Hematopoietic multipotent progenitor cell treated with erythropoietin and hydrocortisone succinate and interleukin-3 and kit ligand, for 8 days (in vitro differentiated cells): ENCODE measurements at regions not wholly inside any gene's neighbourhood (a gene's known extent, or its start where the extent isn't known, plus 50 kb on each side); places are given as distances from the start of the nearest gene placed in this dataset.

Source experiments
- DNase-seq: peaks from one replicate; pipeline ENCODE4 v3.0.0-alpha.2; 2015

DNA sequence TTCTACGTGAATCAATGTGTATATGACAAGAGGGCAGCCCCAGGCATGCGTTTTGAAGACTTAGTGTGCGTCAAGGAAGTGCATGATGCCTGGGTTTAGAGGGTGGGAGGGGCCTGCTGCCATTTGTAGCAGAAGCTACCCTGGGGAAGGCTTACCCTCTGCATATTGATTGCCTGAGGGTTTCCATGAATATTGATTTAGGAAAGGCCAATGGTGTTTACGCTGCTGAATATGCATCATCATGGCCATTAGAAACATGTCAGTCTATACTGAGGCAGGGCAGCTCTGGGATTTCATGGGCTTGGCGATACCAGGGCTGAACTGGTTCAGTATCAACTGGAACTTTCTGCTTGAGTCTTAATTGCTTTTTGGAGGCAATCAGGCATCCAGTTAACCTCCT is 259.3 kb downstream of the DCDC2C start:
- DNase-seq: no peak

DNA sequence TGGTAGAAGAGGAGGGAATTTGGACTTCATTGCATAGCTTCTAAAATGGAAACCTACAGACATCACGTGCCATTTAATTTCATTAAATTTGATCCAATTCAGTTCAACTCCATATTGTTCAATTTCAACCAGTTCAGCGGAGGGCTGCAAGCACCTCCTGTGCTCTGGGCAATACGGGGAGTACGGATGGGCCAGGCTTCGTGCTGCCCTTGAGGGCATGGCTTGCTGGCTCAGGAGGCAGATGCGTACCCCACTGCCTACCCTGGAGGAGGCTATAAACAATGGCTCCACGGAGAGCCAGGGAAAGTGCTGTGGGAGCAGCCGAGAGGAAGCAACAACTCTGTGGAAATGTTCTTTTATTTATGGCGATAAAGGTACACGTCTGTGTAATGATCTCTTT is 261.8 kb downstream of the DCDC2C start:
- no peak for DNase-seq

DNA sequence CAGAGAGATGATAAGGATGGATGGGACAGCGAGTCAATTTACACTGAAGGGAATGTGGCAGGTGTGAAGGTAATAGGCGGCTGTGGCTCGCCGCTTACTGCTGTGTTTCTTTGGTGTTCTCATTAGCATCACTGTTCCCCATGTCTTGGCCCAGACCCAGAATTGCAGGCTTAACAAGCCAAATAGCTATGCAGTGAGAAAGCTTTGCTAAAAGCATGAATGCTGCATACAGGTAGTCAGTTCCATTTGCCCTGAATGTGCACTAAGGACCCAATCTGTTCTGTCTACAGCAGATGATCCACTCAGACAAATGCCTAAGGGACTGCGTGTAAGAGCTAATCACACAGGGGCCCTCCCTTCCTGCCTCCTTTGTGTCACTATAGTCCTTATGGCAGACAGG is 262.6 kb downstream of the DCDC2C start:
- DNase-seq: no peak

DNA sequence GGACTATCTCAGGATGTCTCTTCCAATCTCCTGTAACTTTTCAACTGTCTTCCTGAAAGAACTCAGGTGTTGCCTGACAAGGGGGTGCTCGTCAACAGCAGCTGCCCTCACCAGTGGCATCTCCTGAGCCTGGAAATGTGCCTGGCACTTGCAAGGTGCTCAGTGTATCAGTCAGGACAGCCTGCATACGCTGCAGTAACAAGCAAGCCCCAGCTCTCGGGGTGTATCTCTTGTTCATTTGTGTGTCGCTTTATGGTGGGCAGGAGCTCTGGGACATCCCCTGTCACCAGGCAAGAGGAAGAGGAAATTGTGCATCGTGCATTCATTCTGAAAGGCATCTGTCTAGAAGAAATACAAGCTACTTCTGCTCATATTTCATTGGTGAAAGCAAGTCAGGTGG is 263.1 kb downstream of the DCDC2C start:
- DNase-seq: no peak

DNA sequence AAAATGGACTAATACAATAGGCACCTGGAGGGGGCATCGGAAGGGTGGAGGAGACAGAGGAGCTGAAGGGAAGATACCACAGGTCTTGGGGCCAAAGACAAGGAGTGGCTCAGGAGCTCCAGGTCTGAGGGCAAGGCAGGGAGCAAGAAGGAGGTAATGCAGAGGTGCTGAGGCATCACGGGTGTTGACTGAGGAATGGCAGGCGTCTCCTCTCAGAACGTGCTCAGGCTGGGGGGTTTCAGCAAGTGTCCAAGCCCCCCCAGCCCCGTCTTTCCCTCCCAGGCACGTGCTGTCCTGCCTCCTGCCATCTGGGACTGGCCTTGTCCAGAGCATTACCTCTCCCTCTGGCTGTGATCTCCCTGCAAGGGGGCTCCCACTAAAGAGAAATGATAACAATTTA is 265.4 kb downstream of the DCDC2C start:
- no peak for DNase-seq

DNA sequence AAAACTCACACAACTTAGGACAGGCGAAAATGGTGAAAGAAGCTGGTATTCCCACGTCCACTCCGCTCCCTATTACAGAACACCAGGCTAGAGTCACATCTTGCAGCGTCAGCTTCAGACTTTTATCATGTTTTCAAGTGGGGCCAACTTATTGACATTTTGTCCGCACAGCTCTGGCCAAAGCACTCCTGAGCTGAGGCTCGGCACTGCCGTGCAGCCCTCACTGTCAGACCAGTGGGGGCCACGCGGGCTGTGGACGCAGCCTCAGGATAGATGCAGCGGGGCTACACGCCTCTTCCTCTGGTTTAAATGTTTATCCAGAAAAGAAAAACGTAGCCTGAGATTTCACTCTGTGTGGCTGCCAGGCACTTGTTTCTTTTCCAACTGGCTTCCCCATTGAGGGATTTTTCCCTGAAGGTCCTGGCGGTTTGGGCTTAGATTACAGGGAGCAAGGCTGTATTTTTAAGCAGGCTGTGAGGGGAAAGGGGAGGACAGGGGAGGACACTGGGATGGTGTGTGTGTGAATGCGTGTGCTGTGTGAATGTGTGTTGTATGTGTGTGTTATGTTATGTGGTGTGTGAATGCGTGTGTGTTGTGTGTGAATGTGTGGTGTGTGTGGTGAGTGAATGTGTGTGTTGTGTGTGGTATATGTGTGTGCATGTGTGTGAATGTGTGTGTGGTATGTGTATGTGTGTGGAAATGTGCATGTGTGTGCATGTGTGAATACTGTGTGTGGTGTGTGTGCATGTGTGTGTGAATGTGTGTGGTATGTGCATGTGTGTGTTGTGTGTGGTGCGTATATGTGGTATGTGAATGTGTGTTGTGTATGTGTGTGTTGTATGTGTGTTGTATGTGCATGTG is 267.6 kb downstream of the DCDC2C start:
- DNase-seq: no peak

DNA sequence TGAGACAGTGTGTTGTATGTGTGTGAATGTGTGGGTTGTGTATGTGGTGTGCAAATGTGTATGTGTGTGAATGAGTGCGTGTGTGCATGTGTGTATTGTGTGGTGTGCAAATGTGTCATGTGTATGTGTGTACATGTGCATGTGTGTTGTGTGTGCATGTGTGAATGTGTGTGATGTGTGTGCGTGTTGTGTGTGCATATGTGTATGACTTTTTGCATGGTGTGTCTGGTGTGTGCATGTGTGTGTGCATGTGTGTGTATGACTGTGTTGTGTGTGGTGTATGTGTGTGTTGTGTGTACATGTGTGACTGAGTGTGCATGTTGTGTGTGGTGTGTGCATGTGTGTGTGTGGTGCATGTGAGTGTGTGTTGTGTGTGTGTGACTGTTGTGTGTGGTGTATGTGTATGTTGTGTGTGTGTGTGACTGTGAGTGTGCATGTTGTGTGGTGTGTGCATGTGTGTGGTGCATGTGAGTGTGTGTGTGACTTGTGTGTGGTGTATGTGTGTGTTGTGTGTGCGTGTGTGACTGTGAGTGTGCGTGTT is 268.3 kb downstream of the DCDC2C start:
- DNase-seq: no peak

DNA sequence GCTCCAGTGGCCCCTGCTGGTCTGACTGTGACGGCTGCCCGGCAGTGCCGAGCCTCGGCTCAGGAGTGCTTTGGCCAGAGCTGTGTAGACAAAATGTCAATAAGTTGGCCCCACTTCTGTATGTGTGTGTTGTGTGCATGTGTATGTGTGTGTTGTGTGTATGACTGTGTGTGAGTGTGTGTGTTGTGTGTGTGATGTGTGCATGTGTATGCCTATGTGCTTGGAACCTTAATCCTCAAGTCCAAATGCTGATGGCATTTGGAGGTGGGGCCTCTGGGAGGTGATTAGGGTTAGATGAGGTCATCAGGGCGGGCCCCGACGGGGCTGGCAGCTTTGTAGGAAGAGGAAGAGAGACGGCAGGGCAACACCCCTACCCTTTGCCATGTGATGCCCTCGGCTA is 269.0 kb downstream of the DCDC2C start:
- no peak for DNase-seq

DNA sequence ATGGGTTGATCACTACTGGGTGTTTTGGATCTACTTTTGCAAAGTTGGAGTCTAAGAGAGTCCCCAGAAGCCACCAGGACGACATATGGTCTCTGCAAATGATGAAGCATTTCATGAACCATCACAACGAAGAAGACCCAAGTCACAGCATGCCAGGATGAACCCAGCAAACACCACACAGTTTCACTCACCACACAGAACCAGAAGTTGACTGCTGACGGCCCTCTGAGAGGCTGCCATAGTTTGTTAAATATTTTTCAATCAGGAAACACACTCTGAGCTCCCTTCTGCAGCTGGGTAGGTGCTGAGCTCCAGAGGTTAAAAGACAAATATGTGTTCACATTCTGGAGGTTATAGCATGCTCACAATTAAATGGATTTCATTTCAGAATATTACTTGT is 271.4 kb downstream of the DCDC2C start:
- no peak for DNase-seq

DNA sequence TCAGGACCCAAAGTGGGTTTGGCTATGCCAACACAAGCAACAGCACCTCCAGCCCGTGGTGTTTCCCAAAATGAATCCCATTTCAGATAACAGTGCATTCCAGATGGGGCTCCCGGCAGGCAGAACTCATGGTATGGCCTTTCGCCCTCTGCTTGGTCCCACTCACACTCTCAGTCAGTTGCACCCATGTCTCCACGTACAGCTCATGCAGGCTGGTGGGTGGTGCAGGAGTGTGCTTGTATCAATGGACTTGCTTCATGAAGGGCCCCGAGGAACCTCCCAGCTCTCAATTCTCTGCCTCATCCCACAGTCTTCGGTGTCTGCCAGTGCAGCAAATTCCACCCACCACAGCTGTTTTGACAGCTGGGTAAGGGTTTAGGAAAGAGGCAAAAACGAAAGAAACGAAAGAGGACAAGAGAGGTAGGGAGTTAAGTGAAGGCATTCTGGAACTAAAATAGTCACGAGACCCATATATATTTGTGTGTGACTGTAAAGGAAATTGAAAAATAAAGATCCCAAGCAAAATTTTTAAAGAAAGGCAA is 278.1 kb downstream of the DCDC2C start:
- DNase-seq: no peak

DNA sequence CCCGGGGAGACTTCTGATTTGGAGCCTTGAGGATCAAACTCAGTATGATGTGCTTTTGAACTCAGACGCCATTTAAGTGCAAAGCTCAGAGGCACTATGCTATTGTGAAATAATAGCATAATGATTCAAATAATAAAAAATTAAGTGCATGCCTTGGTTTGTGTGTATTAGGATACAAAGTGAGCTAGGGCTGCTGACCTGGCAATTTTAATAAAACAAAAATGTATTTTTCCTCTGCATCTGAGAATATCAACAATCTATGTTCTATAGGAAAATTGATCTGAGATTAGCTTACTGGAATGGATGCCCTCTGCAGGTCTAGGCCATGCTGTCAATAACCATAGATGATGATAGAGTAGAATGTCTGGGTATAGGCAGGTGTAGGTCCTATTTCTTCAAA is 278.8 kb downstream of the DCDC2C start:
- DNase-seq: no peak

DNA sequence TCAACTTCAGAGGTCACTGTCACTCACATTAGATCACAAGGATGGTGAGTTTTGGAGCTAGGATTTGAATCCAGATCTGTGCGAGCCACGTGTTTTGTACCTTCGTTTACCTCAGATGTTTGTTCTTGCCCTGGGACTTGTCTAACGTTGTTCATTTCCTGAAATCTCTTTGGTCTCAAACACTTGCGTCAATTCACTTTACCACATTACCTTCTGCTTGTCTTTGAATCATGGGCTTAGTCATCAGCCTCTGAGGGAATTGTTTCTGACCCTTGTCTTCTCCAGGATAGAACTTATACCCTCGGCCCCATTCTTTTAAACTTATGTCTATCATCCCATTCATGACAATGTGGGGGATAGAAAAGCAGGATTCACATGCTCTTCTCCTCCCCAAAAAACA is 282.7 kb downstream of the DCDC2C start:
- no peak for DNase-seq

DNA sequence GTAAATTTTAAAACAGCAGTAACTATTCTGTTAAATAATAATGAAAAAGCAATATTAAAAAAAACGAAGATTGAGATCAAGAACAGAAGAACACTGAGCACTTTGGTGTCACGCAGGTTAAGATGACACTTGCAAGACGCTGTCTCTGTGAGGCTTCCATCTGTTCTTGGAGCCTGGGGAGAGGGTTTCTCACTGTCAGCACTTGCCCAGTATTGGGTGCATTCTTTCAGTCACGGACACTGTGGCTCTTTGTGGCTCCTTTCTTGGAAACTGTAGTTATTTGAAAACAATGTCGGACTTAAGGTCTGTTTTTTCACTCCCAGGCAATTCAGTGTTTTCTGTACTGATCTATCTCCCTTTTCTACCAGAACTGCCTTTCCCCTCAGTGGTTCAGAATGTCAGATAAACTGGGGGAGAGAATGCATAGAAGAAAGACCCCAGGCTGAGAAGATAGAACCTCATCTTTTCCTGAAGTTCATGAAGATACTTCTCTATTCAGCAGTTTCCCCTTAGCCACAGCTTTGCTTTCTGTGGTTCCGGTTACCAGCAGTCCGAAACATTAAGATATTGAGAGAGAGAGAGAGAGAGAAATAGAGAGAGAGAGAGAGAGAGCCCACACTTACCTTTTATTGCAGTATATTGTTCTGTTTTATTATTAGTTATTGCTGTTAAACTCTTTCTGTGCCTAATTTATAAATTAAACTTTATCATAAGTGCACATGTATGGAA is 283.3 kb downstream of the DCDC2C start:
- DNase-seq: no peak

DNA sequence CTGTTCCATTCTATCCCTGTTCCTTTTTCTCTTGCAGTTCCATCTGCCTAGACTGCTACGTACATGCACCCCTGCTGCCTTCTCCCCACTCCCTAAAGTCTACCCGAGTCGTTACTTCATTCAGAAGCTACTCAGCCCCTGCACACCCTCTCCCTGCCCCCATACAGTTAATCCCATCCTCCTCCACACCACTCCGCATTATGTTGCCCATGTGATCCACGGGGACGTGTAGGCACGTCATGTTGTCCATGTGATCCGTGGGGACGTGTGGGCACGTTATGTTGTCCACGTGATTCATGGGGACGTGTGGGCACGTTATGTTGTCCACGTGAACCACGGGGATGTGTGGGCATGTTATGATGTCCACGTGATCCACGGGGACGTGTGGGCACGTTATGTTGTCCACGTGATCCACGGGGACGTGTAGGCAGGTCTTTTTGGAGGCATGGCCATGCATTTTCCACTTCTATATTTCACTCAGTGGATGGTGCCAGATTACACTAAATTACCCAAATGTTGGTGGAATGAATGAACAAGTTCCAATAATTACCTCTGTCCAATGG is 299.5 kb downstream of the DCDC2C start:
- DNase-seq: no peak

DNA sequence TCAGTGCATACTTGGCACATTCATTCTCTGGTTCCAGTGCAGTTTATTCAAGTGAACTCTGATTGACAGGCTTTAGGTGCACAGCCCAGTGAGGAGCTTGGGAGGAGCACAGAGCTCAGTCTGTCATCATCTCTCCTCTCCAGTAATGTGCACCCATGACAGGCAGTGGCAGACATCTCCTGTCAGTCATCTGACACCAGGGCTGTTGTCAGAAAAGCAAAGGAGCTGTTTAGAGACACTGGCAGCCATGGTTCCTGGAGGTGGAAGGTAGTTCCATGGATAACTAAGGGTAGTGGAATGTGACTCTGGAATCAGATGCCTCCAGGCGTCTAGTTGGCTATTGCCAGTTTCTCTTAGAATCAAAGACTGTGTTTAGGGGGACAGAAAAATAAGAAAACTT is 308.8 kb downstream of the DCDC2C start:
- no peak for DNase-seq

DNA sequence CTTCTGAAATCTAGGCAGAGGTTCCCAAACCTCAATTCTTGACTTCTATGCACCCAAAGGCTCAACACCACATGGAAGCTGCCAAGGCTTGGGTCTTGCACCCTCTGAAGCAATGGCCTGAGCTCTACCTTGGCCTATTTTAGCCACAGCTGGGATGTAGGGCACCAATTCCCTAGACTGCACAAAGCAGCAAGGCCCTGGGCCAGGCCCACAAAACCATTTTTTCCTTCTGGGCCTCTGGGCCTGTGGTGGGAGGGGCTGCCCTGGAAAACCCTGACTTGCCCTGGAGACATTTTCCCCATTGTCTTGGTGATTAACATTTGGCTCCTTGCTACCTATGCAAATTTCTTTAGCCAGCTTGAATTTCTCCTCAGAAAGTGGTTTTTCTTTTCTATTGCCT is 315.2 kb downstream of the DCDC2C start:
- no peak for DNase-seq

DNA sequence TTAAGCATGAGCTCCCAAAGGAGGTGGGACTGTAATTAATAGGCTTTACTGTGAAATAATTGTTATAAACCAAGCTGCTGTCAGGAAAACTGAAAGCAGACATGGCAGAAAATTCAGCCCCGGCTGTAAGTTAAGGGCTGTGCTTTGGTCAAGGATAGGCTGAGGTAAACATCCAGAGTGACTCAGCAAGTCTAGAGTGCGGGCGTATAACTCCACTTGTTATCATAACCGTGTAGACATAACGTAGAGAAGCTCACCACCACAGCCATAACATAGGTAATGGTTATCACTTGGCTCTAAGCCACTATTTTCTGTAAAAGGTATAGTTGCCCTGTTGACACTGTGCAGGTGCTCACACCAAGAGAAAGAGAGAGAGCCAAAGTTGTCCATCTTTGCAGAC is 316.8 kb downstream of the DCDC2C start:
- DNase-seq: no peak

DNA sequence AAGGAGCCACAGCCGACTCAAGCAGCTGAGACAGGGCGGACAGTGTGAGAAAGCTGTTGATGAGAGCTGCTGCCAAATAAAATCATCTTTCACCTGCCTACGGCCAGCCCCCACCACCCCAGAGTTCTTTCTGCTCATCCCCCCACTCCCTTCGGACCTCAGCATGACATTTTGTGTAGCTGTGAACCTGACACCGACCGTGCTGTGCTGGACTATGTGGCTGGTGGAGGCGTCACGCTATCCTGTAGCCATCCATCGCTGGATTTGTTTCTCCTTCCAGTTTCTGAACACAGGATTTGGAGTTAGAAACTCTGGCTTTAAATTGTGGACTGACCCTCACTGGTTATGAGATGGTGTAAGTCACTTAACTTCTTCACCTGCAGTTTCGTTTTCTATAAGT is 317.3 kb downstream of the DCDC2C start:
- DNase-seq: no peak

DNA sequence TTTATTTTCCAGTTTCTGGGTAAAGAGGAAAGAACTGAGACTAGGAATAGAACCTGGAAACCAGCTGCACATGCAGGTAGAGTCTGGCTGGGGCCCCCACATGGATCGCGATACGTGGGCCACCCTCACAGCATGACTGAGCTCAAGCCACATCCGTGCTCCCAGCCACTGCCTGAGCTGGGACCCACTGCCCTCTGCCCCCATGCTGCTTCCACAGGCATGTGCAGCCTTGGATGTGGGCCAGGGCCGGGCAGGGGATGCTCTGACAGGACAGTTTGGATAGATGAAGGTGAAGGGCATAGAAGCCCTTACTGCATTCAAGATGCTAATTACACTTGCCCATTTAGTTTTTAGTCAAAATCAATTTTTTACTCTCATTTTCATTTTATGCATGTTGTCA is 321.2 kb downstream of the DCDC2C start:
- no peak for DNase-seq

DNA sequence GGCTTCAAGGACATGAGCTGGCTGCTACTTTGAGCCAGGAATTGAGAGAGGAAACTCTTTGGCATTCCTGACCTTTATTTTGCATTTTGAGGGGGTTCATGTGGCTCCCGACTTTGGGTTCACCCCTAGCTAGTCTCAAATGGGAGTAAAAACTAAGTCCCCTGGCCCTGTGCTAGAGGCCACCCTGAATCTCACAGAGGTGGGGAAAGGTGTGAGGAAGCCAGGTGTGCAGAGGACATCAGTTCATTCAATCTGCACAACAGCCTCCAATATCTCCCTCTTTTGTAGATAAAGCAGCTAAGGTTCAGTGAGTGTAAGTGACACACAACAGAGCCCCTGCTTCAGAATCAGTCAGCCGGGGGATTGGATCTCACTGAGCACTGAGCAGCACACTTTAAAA is 325.7 kb downstream of the DCDC2C start:
- DNase-seq: no peak

DNA sequence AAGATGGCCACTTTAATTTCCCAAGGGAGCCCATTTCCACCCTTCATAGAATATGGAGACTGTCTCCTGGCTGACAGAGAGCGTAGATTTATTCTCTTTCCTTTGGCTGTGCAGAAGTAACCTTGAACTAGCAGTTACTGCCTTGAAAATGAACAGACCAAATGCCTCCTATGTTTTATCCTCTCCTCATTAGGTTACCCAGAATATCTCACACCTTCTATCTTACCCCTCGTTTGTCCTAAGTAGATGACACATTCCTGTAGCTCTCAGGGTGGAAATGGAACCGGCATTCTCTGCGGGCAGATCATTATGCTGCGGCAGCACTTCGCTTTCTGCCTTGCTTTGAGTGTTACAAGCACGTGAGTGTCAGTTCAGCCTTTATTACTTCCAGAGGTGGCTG is 336.5 kb downstream of the DCDC2C start:
- no peak for DNase-seq

DNA sequence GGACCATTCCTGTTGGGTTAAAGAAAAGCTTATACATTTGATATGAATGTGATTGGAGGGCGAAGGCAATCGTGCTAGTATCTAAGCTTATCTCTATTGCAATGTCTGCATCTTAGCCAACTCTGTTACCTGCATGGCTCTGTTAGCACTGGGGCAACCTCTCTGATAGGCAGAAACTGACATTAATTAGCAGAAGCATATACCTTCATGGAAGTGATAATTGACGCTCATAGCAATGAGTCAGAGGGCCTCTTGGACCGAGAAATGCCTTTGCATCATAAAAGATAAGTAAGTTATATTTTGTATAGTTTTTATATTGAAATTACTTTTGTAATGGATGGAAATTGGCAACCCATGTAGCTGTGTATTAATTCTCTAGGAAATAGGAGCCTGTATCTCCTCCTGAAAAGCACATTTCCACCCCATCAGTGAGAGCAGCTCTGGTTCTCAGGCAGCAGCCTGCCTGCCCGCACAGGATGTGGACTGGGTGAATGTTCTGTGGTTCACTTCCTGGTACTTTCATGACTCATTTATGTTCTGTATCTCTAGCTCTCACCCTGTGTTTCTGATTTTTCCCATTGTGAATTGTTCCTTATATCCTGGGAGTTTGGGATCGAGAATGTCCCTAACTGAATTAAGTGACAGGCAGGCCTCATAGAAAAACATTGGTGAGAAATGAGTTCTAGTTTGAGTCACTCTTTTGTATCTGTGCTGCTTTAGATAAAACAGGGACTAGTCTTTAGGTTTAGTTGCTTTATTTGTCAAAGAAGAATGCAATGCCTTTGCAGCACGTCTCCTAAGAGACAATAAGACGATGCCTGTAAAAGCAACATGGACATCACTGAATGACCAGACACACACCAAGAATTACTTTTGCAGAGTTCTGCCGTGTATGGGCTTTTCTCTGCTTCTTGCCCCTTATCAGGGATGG is 344.9 kb downstream of the DCDC2C start:
- no peak for DNase-seq

DNA sequence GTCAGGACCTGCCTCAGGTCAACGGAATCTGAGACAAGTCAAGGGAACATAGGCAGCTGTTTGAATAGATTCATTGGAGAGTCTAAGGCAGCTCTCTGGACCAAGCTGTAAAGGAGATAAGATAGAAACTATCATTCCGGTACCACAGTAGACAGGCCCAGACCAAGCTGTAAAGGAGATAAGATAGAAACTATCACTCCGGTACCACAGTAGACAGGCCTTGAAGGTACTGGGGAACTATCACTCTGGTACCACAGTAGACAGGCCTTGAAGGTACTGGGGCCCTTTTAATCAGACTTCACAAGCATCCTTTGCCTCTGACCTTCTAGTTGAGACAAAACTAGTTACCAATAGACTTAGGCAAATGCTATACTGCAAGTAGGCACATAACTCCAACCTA is 346.1 kb downstream of the DCDC2C start:
- DNase-seq: no peak
